IPS-NIHi7 (cell line): ENCODE measurements at regions not wholly inside any gene's neighbourhood (a gene's known extent, or its start where the extent isn't known, plus 50 kb on each side); places are given as distances from the start of the nearest gene placed in this dataset.
"Not testable (repeated sequence)": the region's sequence is repeated elsewhere in the genome, so short reads cannot be mapped to it uniquely, and the experiment has no call there.

Source experiments
- DNase-seq: peaks from one replicate; pipeline ENCODE4 v3.0.0; 2012; ENCODE audit warnings: mixed read lengths; ENCODE audit errors: extremely low spot score

DNA sequence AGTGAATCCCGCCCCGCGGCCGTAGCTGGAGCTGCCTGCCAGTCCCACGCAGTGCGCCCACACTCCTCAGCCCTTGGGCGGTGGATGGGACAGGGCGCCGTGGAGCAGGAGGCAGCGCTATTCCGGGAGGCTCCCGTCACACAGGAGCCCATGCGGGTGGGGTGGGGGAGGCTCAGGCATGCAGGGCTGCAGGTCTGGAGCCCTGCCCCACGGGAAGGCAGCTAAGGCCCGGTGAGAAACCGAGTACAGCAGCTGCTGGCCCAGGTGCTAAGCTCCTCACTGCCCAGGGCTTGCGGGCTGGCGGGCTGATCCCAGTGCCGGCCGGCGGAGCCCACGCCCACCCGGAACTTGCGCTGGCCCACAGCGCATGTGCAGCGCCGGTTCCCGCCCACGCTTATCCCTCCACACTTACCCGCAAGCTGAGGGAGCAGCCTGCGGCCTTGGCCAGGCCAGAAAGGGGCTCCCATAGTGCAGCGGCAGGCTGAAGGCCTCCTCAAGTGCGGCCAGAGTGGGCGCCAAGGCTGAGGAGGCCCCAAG is 1152.8 kb upstream of the CELF4 start:
- DNase-seq: no peak

DNA sequence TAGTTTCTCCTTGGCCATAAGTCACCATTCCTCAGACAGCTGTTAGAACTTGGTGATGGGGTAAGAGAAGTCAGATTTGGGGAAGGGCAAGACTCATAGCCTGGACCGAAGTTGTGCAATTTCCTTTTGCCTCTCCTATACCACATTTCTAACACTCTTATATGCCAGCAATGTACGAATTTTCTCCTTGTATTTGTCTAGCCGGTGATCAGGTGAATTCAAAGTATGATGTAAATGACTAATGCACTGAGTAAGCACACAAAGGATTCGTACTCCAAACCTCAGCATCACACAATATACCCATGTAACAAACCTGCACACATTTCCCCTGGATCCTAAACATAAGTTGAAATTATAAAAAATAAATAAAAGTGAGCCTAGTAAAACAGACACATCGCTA is 1143.5 kb upstream of the CELF4 start:
- DNase-seq: no peak

DNA sequence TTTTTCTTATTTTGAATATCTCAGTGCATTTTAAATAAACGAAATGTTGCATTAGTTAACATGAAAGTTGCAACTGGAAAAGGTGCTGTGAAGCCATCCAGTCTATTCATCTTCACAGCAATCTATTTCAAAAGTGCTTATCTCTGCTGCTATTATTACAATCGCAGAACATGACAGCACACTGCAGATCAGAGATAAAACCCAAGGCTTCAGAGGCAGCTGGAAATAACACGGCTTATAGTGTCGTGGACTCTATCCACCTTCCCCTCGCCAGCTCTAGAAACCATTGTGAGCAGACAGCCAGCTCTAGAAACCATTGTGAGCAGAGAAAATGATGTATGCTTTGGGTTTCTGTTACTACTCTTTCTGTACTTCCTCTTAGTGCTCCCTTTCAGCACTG is 1140.8 kb upstream of the CELF4 start:
- no peak for DNase-seq

DNA sequence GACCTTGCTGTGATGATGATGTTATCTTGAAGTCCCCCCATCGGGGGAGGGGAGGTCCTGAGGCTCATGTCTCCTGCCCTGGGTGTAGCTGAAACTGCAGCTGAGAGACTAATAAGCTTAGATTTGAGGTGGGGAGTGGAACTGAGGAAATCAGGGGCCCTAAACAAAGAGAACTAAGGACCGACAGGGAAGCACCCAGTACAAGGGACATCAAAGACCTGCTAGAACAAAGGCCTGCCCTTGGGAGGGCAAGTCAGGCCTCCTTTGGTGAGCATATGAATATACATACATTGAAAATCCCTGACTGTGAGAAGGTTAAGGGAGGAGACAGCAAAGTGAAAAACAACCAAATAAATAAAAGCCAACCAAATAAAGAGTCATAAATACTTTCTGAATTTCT is 1132.5 kb upstream of the CELF4 start:
- peak; percentile 35 for DNase-seq

DNA sequence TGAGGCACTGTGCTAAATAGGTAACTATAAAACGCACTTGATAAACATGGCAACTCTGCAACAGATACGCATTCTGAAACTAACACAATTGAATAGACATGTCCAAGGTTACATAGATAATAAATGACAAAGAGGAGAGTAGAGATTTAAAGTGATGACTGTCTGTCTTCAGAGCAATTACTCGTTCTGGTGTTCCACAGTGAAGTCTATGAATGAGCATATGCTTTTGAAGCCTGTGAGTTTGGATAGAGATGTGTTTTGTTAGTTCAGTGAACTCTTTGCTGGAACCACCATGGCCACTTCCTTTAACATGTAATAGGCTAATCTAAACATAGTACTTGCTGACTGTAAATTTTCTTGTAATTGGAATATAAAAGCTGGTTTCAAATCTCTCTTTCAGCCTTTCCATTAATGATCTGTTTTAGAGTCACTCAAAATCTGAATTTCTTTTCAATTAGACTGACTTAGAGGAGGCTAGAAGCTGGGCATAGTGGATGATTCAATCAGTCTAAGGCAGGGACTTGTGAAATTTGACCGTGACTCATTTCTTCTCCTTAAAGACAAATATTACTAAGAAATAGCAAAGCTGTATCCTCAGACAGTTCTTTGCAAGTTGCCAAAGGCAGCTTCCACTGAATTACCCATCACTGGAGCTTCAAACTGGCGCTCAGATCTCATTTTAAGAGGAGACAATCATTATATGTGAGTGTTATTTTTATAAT is 1130.1 kb upstream of the CELF4 start:
- DNase-seq: no peak

DNA sequence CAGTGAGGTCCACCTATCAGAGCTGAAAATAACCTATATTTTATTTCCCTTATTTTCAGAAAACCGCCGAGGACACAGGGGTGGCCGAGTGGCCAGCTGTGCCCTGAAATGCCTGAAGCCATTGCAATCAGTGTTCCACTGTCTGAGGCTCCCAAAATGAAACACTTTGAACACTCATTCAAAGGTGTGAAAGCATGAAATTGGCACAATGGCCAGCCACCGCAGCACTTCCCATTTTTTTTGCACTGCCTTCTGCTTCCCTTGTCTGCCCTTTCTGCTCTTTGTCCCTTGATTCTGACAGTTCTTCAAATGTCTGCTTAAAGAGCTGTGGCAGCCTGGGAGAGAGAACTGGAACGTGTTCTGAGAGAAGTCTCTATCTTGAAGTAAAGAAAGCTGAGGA is 1127.5 kb upstream of the CELF4 start:
- no peak for DNase-seq

DNA sequence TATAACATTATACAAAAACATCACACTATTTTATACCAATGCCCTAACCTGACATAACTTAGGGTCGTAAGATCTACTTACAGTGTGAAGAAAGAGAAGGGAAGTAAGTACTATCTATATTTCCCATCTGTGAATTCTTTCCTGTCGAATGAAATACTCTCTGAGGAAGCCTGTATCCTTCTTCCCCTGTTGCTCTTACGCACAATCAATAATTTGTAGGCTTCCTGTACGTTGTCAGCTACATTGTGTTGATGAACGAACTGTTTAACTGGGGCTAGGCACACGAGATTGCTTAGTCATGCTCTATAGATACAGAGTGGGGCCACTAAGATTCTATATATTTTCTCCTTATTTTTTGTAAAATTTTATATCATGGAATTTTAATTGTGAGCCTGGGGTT is 1125.0 kb upstream of the CELF4 start:
- no peak for DNase-seq

DNA sequence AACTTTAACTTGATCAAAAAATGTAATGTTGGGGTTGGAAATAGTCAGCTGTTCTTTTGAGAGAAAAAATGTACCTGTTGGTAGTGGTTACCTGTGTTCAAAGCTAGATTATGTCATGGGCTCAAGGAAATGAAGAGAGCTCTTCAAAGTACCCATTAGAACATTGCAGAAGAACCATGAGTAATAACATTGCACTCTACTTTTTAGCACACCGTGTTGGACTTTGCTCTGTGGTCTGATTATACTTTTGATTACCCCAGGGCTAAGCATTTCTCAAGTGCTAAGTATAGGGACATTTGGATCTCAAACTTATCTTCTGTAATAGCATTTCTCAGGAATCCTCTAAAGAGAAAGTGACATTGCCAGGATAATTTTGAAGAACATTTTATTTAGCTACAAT is 1122.8 kb upstream of the CELF4 start:
- DNase-seq: no peak

DNA sequence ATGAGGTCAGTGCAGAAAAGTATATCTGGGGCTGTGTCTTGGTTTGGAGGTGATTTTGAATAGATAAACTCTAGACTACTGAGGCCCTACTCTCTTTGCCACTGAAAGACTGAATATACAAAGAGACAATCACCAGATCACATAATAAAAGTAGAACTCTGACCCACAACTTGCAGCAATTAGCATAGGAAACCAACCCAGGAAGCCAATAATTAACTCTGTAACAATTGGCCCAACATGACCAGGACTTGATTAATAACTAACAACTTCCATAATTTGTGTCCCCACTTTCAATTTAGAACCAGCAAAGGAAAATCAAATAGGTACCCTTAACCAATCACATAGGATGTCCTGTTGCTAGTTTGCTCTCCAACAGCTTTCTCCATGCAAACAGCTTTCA is 1104.9 kb upstream of the CELF4 start:
- no peak for DNase-seq

DNA sequence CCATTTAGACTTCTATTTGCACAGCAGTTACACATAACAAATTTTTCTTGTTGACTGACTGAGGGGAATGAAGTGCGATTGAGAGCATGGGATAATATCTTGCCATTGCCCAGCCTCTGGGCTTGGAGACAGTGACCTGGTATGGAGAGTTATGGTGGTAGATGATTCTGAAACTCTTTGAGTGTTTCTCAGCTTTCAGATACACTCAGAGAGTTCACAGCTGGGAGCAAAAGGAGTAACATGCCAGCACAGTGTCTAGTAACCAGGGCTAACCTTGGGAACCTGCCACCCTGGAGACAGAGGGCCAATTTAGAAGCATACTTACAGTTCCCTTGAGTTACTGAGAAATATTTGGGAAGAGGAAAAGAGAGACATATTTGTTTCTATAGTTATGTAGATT is 1099.3 kb upstream of the CELF4 start:
- DNase-seq: no peak

DNA sequence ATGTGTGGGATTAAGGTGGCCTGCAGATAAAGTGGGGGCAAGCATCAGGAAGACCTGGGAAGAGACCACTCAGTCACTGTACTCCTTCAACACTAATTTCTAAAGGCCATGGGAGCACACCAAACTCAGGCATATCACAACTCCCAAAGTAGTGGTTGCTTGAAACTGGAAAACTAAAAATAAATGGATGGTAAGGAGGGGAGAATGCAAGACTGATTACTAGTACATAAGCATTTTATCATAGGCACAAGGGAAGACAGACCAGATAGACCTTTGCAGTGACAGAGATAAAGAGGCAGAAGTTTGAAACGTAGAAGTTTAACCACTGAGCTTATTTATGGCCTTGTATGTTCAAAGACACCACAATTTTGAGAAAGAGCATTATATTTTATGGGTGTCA is 1098.1 kb upstream of the CELF4 start:
- no peak for DNase-seq

DNA sequence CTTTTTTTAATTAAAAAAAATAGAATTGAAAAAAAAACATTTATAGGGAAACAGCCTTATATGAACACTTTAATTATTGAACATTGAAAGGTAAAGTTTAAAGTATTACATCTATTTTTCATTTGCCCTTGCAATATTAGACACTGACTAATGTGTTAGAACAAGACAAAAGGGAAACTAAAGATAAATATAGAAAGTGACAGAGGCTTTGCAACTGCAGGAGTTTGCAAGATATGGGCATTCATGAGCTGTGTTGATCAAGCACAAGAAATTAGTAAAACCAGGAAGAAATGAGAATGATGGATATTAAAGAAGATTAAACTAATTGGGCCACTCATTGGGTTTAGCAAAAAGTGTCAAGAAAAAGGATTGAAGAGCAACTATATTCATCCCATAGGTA is 1097.7 kb upstream of the CELF4 start:
- no peak for DNase-seq

DNA sequence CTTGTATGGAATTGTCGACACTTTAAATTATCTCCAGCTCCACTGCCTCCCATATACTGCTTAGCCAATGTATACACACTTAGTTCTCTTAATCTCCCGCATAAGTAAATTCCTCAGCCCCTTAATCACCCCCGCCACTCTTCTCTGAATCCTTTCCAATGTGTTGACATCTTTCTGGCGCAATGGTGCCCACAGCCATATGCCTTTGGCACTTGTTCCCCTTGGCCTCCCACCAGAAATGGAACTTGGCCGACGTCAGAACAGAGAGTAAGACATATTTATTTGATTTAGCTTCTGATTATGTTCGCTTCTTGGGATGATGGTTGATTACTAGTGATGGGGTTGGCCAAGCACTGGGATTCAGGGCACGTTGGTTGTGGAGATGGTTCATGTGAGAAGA is 1089.3 kb upstream of the CELF4 start:
- DNase-seq: no peak

DNA sequence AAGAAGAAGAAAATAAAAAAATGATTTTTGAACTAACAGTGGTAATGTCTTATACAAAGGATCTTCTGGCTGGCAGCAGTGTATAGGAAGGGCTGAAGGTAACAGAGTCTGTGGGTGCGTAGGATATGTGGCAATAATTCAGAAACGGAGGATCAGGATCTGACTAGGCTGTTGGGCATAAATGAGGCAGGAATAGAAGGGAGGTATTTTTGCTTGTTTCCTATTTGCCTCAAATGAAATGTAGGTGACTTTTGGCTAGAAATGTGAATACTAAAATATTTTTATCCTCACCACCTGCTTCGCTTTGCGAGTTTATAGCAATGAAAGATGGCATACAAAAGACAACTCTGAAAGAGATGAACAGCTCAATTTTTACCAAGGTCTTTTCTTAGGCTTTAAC is 1086.1 kb upstream of the CELF4 start:
- DNase-seq: no peak

DNA sequence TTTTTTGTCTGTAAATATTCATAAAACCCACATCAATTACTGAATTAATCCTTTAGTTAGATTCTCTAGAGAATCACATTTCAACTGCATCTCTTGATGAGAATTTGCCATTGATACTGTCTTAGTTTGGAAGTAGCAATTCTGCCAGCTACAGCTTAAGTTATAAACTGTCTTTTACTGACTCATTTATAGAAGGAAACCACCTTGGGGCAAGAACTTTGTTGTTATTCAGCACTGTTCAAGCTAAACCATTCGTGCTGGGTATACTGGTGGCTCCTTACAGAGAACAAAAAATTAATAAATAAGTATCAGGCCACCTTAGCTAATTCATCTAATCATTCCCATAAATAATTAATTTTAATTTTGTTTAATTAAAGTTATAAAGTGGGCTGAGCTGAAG is 1082.6 kb upstream of the CELF4 start:
- no peak for DNase-seq

DNA sequence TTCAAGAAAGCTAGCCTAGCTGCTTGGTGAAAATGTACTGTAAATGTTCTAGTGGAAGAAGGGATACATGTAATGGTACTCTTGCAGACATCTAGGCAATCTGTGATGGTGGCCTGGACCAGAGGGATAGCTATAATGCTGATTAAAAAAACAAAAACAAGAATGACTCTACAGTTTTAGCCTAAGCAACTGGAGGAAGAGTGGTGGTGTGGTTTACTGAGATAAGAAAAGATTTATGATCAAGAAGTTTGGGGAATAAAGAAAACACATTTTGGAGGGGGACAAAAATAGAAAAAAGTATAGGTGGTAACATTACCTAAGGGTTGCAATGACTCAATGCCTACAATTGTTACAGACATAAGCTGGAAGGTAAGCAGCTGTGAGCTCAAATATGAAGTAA is 1080.7 kb upstream of the CELF4 start:
- DNase-seq: no peak

DNA sequence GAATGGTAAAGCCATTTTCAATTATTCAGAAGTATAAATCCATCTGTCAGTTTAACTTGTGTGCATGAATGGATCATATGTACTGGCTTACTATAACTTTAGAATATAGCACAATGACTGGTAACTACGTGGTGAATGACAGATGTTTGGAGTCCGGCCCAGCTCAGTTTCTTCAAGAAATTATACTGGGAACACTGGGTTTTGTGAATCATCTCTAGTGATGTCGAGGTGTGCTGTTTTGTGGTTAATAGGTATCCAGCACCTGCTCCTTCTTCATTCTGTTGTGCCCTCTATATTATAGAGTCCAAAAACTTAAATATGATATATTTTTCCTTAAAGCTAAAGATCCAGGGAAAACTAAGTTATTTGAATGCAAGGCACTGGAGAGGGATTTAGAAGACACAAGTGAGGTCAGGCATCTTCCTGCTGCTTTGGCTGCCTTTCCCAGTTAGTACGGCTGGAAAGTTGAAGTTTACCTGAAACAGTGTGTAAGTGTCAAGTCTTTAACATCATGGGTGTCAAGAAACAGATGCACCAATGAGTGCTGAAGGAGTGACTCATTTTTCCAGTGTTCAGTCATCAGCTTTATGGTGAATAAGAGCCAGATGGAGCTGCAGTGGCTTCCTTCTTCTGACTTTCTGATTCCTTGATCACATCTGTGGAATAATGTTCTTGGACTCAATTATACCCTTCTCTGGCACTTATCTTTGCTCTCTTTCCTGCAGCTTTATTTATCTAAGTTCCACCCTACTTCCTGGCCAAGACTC is 1079.5 kb upstream of the CELF4 start:
- DNase-seq: no peak

DNA sequence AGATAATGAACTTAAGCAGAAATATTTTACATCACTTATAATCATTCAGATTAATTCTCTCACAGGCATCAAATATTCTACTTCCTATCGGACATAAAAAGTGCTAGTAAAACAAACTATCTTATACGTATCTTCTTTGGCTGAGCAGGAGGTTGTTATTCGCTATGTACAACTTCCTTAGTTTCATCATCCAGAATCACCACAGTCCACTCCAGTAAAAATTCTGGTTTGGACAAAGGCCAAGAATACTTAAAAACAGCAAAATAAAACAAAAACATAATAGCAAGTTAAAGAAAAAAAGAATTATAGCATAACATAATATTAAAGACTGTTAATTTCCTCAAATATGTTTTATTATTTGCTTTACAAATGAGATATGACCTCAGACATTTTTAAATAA is 1077.1 kb upstream of the CELF4 start:
- no peak for DNase-seq

DNA sequence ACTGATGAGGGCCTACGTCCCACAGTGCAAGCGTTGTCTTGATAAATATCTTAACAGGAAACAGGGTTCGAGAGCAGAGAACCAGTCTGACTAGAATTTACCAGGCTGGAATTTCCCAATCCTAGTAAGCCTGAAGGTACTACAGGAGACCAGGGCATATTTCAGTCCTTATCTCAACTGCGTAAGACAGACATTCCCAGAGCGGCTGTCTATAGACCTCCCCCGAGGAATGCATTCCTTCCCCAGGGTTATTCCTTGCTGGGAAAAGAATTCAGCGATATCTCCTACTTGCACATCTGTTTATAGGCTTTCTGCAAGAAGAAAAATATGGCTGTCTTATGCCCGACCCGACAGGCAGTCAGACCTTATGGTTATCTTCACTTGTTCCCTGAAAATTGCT is 1074.1 kb upstream of the CELF4 start:
- DNase-seq: not testable (repeated sequence)

DNA sequence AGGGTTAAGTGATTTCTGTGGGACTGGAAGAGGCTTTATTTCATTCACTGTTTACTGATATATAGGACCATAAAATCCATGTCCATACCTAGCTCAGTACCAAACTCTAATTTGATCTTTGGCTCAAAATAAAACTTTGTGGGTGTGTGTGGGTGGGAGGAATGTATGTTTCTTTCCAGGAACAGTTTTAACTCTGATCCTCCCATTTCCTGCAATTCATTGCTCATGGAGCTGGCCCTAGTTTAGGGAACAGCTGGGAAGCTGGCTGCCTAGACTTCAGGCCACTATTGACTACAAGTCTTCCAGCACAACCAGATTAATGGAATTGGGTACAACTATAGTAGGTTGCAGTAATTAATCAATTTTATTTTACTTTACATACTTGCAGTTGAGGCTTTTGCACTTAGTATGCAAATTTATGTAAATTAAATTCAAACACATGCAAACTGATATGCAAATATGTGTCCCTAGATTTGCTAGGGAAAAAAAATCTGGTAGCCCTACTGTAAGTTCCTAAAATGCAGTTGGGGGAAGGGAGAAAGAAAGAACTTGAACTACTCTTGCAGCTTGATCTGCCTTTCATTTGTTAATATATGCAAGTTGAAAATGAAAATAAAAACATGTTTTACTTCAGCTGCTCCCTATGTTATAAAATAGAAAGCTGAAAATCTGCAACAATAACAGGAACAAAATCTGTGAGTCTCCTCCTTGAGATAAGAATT is 1070.3 kb upstream of the CELF4 start:
- no peak for DNase-seq

DNA sequence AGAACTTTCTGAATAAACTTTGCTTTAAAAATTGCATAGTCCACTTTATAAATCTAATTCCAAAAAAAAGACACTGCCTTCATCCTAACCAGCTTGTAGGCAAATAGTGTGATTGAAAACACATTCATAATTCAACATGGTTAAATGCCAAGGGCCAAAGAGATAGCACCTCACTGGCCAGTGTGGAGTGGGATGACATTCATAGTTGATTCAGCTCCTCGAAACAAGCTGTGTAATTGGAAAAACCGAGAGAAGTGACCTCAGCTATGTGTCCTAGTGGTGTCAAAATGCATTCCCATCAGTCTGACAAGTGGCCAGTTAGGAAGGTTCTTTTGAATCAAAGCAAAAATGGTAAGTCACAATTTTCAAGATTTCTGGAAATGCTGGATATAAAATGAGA is 1068.5 kb upstream of the CELF4 start:
- no peak for DNase-seq

DNA sequence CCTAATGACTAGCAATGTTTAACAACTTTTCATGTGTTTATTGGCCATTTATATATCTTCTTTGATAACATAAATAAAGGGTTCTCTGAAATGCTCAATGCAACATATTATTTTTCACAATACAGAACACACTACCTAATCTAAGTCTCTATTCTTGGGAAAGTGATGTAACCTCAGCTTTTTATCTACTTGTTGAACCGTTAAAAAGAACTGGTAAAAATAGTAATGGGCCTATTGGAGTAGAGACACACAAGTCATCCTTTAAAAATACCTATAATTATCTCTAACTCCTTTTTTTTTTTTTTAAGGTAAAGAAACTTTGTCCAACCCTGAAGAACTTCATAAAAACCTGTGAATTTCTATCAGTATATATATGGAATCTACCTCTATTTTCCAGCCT is 1067.7 kb upstream of the CELF4 start:
- DNase-seq: no peak

DNA sequence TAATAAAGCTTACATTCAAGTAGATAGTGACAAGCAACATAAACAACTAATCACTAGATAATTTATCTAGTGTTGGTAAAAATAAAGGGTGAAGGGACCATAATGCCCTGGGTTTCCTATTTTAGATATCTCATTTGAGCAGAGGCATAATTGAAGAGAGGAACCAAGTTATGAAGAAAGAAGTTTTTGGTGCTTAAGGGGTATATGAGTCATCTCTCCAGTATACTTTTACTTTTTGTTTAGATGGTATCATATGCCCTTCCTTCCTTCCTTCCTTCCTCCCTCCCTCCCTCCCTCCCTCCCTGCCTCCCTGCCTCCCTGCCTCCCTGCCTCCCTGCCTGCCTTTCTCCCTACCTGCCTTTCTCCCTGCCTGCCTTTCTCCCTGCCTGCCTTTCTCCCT is 1053.5 kb upstream of the CELF4 start:
- DNase-seq: no peak
